Limb (tissue), 2 donors: ENCODE measurements at regions not wholly inside any gene's neighbourhood (a gene's known extent, or its start where the extent isn't known, plus 50 kb on each side); places are given as distances from the start of the nearest gene placed in this dataset.
"Not testable (repeated sequence)": the region's sequence is repeated elsewhere in the genome, so short reads cannot be mapped to it uniquely, and the experiment has no call there.

Source experiments
- DNase-seq, 2 donors: peaks; one replicate each; pipeline ENCODE4 v3.0.0-alpha.2; 2016; ENCODE audit errors: extremely low spot score in 2 of 2

DNA sequence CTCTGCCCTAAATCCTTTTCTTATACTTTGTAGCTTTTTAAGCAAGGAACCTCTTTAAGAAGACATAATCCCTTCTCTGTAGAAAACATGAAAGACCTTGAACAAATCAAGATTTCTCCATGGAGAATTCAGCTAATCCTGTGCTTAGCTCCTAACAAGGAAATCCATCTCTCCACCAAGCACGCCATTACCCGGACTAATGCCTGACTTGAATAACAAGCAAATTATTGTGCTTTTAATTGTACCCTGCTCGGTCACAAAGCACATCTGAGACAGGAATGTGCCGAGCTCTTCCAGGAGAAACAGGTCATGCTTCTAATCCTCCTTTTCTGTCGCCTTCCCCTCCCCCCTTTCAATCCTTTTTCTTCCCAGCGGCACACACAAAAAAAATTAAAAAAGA lies 141.3 kb downstream of the PSAT1 start:
- no peak for DNase-seq

DNA sequence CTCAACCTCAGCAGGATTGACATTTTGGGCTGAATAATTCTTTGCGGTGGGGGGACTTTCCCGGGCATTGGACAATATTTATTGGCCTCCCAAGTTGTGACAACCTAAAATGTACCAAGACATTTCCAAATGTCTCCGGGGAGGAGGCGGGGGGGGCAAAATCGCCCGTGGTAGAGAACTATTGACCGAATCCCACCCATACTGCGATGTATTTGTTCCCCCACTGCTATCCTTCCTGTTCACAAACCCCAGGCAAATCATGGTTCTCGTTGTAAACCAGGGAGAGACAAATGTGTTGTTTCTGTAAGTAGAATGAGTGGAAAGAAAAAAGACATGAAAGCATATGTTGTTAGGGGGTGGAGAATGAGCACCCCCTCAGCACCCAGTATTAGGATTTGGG lies 141.9 kb downstream of the PSAT1 start:
- DNase-seq, result no peak

- peak; percentile 88 to 90 for DNase-seq
Observed at GRCh38 chr9:78439190-78439865, 142.4 kb downstream of the PSAT1 start.

DNA sequence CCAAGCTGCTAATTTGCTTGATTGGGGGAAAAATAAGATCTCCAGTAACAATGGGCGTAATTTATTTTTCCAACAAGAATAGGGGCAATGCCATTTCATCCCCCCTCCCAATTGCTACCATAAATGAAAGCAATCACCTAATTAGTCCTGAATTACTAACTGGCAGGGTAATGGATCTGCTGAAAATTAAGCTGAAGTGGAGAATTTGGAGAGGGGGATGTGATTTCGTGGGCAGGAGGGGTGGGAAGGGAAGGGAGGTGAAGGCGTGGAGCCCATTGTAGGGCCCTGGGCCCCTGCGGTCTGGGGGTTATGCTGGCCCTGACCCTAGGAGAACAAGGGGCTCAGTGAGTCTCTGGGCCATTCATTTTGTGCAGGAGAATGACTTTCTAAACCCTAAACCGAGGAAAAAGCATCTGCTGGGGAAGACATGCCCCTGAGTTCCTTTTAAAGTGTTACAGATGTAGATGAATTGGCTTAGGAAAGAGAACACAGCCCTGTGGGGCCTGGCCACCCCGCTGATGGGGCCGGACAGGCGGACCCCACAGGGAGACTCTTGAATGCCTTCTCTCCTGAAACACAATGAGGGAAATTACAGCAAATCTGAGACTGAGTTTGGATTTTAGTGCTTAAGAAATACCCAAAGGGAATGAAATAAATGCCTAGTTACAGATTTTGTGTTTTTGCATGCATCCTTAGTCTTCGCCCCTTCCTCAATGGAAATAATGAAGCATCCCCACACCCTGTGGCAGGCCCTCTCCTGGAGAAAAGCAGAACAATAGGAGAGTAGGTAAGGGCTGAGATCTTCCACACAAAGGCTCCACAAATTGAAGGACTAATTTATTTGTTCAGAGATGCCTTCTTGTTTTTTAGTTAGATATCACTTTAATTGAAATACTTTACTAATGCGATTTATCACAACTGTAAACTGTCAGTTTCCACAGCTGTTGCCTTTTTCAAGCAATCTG lies 143.2 kb downstream of the PSAT1 start:
- no peak for DNase-seq

DNA sequence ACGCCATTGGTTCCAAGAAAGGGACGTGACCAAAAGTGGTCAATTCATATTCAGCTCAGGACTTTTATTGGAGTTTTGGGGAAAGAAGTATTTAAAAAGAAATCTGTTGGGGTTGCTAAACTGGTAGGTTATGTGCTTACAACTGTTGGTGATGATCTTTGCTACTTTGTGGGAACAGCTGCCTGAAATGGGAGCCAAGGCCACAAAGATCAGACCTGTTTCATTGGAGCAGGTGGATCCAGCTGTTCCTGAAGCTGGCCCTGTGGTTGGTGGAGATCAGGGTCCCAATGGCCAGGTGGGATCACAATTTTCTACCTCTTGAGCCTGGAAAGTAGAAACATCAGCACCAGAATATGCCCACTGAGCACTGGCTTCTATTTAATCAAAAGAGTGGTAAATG lies 144.5 kb downstream of the PSAT1 start:
- no peak for DNase-seq

DNA sequence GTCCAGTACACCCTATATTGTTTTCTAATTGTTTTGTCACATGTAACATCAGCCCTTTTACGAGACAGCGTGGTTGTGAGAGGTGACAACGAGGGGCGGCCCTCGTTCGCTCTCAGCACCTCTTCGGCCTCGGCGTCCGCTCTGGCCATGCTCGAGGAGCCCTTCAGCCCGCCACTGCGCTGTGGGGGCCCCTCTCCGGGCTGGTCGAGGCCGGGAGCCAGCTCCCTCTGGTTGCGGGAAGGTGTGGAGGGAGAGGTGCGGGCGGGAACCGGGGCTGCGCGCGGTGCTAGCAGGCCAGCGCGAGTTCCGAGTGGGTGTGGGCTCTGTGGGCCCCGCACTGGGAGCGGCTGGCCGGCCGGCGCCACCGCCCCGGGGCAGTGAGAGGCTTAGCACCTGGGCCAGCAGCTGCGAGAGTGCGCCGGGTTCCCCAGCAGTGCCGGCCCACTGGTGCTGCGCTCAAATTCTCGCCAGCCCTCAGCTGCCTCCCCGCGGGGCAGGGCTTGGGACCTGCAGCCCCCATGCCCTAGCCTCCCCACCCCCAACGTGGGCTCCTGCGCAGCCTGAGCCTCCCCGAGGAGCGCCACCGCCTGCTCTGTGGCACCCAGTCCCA lies 145.0 kb downstream of the PSAT1 start:
- no peak for DNase-seq

GRCh38 chr9:78442577-78442976 lies 145.7 kb downstream of the PSAT1 start:
- DNase-seq, result not testable (repeated sequence)

- no peak for DNase-seq
Observed at GRCh38 chr9:78443946-78444345, 147.0 kb downstream of the PSAT1 start.

DNA sequence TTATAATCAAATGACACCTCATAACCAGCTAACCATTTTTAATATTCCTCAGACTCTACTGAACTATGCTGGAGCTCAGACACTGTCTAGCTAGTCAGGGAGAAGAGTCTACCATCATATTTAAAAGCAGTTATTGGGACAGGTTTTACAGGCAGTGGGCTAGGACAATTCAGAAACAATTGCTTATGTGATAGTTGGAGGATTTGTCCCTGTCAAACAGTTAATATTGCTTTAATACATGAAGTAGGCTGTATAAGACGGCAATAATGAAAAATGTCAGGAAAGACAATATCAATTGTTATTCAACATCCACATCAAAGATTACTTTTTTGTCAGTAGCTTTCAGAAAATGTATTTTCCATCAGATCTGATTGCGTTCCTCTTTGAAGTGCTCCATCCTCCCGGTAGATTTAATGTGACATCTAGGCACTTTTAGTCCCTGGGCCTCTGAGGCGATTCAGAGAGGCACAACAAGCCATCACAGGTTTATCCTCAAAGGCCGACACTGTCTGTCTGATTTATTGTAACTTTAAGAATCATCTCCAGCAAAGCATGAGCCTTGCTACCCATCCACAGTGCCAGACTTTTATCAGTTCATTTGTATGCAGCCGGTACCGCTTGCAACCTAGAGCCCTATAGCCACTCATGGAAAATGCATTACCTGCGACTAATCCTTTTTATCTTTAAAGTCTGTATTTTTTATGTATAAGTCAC lies 152.2 kb downstream of the PSAT1 start:
- no peak for DNase-seq

GRCh38 chr9:78453450-78453849 lies 156.5 kb downstream of the PSAT1 start:
- no peak for DNase-seq

DNA sequence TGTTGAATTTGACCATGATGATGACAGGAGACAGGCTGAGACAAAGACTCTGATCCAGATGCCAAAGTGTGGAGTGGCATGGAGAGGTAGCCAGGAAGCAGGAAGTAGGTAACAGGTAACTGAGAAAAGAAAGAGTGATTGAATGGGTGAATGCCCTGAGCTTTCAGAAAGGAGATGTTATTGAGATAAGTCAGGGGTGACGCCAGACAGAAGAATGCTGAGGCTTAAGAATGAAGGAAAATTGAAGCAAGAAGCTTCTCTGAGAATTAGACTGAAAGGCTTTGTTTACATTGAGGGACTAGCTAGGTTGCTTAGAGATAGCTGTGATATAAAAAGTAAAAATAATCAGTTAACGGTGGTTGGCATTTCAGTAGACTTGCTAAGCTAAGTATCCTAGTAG lies 165.7 kb downstream of the PSAT1 start:
- DNase-seq, result no peak

- no peak for DNase-seq
Observed at GRCh38 chr9:78463750-78464149, 166.8 kb downstream of the PSAT1 start.

DNA sequence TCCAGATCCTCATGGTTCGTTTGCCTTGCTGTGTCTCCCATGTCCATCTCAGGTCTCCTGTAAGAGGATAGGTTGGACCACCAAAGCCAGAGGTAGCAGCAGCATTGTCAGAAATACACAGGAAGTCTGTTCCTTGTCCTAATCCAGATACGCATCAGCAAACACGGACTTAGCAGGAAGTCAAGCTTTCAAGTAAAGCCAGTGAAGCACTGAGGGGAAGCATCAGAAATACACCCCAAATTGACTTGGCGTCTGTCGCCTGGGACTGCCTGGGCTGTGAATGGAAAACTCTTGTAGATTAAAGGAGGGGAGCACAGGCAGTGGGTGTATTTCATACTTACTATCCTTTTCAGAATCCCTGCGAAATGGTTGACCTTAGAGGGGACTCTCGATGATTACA lies 171.3 kb downstream of the PSAT1 start:
- no peak for DNase-seq

DNA sequence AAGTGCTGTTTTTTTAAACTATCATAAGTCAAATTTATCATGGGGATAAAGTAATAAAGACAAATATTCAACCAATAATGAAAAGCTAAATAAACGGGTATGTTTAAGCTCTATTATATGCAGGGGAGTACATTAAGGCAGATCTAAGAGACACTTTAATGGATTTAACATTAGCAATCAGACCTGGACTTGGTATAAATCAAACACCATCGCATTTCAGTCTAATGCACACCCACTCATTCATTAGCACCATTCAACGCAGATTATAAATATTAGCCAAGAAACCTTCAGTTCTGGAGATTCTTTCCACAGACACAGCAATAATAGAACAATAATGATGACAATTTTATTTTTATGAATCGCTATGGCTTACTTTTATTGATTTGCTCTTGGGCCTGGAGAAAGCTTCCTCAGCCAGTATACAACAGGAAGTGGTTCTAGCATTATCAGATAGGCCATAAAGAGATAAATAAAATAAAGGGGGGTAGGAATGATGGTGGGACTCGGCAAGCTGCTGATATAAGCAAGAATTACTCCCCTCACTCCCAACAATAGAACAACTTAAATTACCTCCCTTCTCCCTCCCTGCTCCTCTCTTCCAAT lies 172.2 kb downstream of the PSAT1 start:
- DNase-seq, result no peak

- DNase-seq, result no peak
Observed at GRCh38 chr9:78470216-78470615, 173.3 kb downstream of the PSAT1 start.

- no peak for DNase-seq
Observed at GRCh38 chr9:78470741-78471140, 173.8 kb downstream of the PSAT1 start.

DNA sequence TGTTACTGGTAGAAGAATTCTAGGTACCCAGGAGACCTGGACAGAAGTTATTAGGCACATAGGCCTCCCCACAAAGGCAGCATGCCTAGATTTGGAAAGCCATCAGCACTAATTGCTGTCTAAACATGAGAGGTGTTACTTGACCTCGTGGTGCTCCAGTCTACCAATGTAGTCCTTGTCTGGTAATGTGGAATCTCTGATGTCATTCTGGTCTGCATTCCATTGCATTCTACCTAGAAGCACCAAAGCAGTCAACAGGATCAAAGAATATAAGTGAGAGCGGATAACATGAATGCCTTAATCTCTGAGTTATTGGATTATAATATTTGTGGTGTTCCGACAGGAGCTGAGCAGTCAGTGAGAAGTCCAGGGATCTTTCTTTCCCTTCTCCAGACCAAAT lies 175.2 kb downstream of the PSAT1 start:
- DNase-seq, result no peak

- DNase-seq, result no peak
Observed at GRCh38 chr9:78479441-78479840, 182.5 kb downstream of the PSAT1 start.

DNA sequence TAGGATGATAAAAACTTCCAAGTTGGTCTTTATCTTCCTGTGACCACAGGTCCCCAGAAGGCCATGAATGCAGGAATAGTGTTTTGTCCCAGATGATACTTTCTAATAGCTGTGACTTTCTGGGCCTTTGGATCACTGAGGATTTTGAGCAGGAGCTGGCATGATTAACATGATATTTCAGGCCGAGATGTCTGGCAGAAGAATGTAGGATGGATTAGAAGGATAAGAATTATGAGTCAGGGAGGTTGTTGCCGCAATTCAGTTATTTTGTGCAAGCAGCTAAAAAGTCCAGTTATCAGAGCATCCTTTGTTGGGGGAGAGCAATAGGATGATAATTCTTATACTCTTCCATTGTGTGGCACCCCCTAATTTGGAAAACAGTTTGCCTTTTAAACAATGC lies 189.7 kb downstream of the PSAT1 start:
- no peak for DNase-seq

GRCh38 chr9:78490231-78490630 lies 193.3 kb downstream of the PSAT1 start:
- no peak for DNase-seq

DNA sequence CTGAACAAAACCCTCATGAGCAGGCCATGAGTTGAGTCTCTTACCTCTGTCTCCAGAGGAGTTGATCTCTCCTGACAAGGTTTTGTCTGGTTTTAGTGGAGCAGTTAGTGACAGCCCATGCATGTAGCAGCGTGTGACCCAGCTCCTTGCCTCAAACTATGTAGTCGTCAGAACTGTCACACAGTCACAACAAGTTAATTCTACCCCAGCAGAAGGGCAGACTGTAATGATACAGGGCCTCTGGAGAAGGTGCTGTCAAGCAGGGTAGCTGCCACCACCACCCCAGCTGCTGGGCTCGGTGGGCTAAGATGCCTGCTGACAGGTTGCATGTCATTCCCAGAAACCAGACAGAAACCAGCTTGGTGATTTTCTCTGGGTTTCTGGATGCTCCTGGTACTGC lies 194.5 kb downstream of the PSAT1 start:
- no peak for DNase-seq
